Thymus (tissue), 11 donors: ENCODE measurements at regions not wholly inside any gene's neighbourhood (a gene's known extent, or its start where the extent isn't known, plus 50 kb on each side); places are given as distances from the start of the nearest gene placed in this dataset.

ENCODE experiments used
- DNase-seq, 9 donors: peaks; one replicate each; pipeline ENCODE4 v3.0.0-alpha.2; 2013; ENCODE audit warnings: low spot score in 9 of 9, low read depth in 6 of 9, missing footprints in 1 of 9
- H3K27ac ChIP-seq, 2 donors: one replicate each; pipeline ENCODE4 v1.5.1; 2013; ENCODE audit warnings: control low read depth in 1 of 2, low read depth in 1 of 2, low read length in 1 of 2, mild to moderate bottlenecking in 1 of 2, moderate library complexity in 1 of 2
- H3K27me3 ChIP-seq, 2 donors: one replicate each; pipeline ENCODE4 v1.5.1; 2013; ENCODE audit warnings: low read length in 1 of 2; ENCODE audit not compliant: control insufficient read depth in 2 of 2, insufficient read depth in 1 of 2
- H3K36me3 ChIP-seq, 2 donors: one replicate each; pipeline ENCODE4 v1.5.1; 2013; ENCODE audit warnings: low read length in 1 of 2, mild to moderate bottlenecking in 1 of 2, moderate library complexity in 1 of 2; ENCODE audit not compliant: control insufficient read depth in 2 of 2, insufficient read depth in 2 of 2
- H3K4me1 ChIP-seq, 2 donors: one replicate each; pipeline ENCODE4 v1.5.1; 2013; ENCODE audit warnings: low read length in 2 of 2; ENCODE audit not compliant: control insufficient read depth in 2 of 2, insufficient read depth in 2 of 2
- H3K4me3 ChIP-seq, 2 donors: one replicate each; pipeline ENCODE4 v1.5.1; 2013; ENCODE audit warnings: low read length in 2 of 2, control low read depth in 1 of 2, mild to moderate bottlenecking in 1 of 2
- H3K9me3 ChIP-seq, 2 donors: one replicate each; pipeline ENCODE4 v1.5.1; 2013; ENCODE audit warnings: low read length in 1 of 2, mild to moderate bottlenecking in 1 of 2; ENCODE audit not compliant: control insufficient read depth in 2 of 2, insufficient read depth in 1 of 2
- WGBS: extraction: QIAGEN DNeasy Blood & Tissue Kit; methylation state at CpG from one replicate; pipeline ENCODE4 v1.1.7; 2013; 5-methylcytosine and 5-hydroxymethylcytosine counted together
- donor health status: healthy.

DNA sequence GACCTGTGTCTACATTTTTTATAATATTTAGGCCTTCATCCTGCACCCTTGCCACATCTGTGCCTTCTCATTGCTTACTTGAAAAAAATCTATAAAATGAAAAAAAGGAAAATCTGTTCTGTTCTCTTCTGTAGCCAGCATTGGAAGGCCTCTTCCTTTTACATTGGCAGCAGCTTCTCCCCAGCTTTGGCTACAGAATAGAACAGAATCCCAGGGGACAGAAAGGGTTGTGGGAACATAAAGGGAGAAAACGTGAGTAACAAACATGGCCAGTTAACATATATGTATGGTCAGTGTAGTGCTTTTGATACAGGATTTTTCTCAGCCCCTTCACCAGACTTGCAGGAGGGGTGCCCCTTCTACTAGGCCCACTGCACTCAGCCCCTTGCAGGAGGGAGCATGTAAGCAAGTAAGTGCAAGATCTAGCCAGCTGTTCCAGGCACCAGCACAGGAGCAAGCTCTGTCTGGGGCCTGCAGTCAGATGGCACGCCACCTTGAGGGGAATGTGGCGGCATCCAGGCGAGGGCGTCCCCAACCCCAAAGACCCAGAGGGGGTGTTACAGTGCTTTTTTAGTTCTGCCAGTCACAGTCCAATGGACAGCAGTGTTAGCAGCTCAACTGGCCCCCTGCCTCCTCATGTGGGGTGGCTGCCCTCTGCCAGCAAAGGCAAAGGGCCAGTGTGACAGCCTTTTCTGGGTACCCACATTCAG is 330.5 kb upstream of the ZNF462 start:
- H3K36me3 ChIP-seq, result no peaks in the 10 kb centered on the region
- H3K4me3 ChIP-seq, result no peak overlapping the region
- H3K27me3 ChIP-seq, result no peaks in the 10 kb centered on the region
- H3K4me1 ChIP-seq, result no peaks in the 10 kb centered on the region
- 98% methylated on average over 5 of the region's 5 CpGs for WGBS
- no peaks in the 10 kb centered on the region for H3K9me3 ChIP-seq
- H3K27ac ChIP-seq, result no peak overlapping the region
- no peak for DNase-seq

DNA sequence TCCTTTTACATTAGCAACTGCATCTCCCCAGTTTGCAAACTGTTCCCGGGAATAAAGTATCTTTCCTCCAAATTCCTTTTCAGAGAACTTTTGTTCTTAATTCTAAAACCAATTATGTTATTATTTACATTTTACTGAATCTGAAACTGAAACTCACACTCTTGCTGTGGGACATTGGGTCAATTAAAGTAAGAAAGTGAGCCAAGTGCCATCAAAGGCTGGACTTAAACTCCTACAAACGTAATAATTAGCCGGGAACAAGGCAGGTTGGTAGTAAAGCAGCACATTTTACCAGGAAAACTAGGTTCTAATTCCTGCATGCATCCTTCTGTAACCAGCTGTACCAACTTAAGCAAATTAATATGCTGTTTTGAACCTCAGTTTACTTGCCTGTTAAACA is 328.2 kb upstream of the ZNF462 start:
- no peaks in the 10 kb centered on the region for H3K9me3 ChIP-seq
- DNase-seq, result no peak
- no peak overlapping the region for H3K4me3 ChIP-seq
- no peaks in the 10 kb centered on the region for H3K4me1 ChIP-seq
- H3K27me3 ChIP-seq, result no peaks in the 10 kb centered on the region
- no peaks in the 10 kb centered on the region for H3K36me3 ChIP-seq
- H3K27ac ChIP-seq, result no peak overlapping the region
- 93% methylated on average over 3 of the region's 3 CpGs for WGBS

DNA sequence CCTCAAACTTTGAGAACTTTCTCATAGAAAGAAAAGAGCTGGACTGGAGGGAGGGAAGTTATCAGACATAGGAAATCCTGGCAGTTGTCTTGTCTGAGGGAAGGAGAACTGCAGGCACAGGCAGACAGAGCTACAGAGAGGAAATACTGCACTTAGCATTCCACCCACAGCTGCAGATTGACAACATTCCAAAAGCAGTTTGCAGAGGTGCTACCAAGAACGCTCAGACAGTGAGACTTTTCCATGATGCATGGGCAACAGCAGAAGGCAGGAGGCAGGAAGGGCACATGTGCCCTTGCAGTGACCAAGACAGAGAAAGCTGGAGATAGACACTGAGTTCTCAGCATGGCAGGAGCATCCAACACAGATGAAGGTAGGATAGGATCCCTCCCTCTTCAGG is 327.5 kb upstream of the ZNF462 start:
- Histone ChIP-seq H3K9me3 (no peaks in the 10 kb centered on the region), H3K4me1 (no peaks in the 10 kb centered on the region), H3K27me3 (no peaks in the 10 kb centered on the region), H3K36me3 (no peaks in the 10 kb centered on the region), H3K27ac (no peak overlapping the region), H3K4me3 (no peak overlapping the region)
- DNase-seq, result no peak
- 42% methylated on average over 1 of the region's 1 CpG for WGBS

DNA sequence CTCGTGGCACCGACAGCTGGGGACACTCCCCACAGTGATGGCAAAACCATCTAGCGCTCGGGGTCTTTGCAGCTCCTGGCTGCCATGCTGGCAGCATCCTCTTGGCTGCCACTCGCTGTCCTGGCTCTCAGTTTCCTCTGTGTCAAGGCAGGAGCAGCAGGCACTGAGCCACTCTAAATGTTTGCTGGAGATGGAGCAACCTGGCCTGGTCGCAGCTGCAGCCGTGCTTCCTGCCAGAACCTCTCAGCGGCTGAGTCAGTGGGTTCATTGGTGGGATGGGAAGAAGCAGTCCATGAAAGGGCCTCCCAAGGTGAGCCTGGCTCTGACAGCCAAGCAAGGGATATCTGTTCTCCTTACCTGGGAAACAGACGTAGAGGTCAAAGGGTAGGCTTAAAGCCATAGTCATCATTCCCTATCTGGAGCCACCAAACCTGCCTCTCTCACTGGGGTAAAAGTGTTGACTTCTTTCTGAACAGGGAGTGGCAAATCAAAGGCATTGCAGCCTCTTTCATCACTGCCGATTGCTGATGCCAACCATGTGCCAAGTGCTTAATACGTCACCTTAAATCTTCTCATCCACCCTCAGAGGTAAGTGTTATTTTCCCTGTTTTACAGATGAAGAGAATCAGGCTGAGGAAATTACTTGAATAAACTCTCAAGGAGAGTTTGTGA is 304.8 kb upstream of the ZNF462 start:
- H3K9me3 ChIP-seq, result no peaks in the 10 kb centered on the region
- no peaks in the 10 kb centered on the region for H3K36me3 ChIP-seq
- H3K4me3 ChIP-seq, result no peak overlapping the region
- no peak overlapping the region for H3K27ac ChIP-seq
- no peaks in the 10 kb centered on the region for H3K27me3 ChIP-seq
- H3K4me1 ChIP-seq, result no peaks in the 10 kb centered on the region
- 89% methylated on average over 10 of the region's 11 CpGs for WGBS
- DNase-seq, result no peak

DNA sequence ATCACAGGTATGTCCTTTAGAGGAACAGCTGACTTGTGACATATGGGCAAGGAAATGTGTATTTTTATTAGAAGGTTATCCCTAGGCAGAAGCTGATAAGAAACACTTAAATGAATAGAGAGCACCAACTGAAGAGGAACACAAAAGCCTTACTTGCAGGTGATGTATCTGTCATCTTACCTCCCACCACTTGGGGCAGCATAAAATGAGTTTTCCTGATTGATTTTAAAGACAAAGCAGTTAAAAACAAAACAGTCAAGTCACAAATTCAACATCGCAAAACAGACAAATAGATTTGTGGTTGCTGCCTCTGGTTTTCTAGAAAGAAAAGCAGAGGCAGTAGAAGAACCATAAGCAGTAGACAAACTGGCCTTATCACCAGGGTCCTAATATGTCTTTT is 302.4 kb upstream of the ZNF462 start:
- Histone ChIP-seq H3K9me3 (no peaks in the 10 kb centered on the region), H3K4me3 (no peak overlapping the region), H3K36me3 (no peaks in the 10 kb centered on the region), H3K27me3 (no peaks in the 10 kb centered on the region), H3K4me1 (no peaks in the 10 kb centered on the region), H3K27ac (no peak overlapping the region)
- 98% methylated on average over 1 of the region's 1 CpG for whole genome bisulfite sequencing
- DNase-seq, result no peak

DNA sequence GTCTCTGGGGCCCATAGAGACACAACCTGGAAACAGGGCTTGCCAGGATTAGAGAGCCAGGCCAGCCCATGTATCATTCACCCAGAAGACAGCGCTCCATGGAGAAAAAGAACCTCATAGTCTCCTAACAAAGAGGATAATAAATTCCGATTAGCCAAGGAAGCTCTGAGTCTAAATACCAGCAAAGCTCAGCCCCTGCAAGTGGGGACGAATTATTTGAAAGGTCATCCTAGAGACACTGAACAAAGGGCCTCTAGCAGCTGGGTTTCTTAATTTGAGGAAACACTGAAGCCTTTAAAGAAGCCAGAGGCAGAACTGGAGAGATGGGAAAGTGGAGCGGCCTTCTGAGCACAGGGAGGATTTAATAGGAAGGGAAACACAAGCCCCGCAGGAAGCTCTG is 287.1 kb upstream of the ZNF462 start:
- DNase-seq, result no peak
- Histone ChIP-seq H3K4me3 (no peak overlapping the region), H3K4me1 (no peaks in the 10 kb centered on the region), H3K9me3 (no peaks in the 10 kb centered on the region), H3K27ac (no peak overlapping the region), H3K27me3 (no peaks in the 10 kb centered on the region), H3K36me3 (no peaks in the 10 kb centered on the region)
- WGBS, result 92% methylated on average over 5 of the region's 5 CpGs

DNA sequence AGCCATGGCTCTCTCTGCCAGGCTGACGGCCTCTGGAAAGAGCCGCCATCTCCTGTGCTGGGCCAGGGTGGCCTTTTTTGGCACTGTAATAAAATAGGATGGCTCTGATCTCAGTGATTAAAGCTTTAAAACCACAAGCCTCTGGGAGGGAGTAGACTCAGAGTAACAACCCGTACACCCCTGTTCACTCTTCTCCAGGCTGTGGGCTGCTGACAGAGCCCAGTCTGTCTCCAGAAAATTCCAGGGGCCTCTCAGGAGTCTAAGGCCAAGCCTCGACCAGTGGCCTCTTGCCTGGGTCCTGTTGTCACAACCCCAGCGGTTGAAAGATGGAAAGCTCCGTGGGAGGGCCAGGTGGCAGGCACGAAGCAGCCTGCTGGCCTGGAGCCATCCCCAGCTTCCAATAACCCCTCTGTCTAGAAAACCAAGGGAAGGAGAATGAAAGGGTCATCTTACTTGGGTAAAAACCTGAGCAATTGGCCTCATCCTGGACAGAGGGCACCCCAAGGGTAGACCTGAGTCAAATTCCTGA is 286.7 kb upstream of the ZNF462 start:
- H3K4me3 ChIP-seq, result no peak overlapping the region
- no peaks in the 10 kb centered on the region for H3K36me3 ChIP-seq
- no peaks in the 10 kb centered on the region for H3K27me3 ChIP-seq
- no peaks in the 10 kb centered on the region for H3K4me1 ChIP-seq
- H3K9me3 ChIP-seq, result no peaks in the 10 kb centered on the region
- DNase-seq, result no peak
- 90% methylated on average over 7 of the region's 7 CpGs for WGBS
- no peak overlapping the region for H3K27ac ChIP-seq

DNA sequence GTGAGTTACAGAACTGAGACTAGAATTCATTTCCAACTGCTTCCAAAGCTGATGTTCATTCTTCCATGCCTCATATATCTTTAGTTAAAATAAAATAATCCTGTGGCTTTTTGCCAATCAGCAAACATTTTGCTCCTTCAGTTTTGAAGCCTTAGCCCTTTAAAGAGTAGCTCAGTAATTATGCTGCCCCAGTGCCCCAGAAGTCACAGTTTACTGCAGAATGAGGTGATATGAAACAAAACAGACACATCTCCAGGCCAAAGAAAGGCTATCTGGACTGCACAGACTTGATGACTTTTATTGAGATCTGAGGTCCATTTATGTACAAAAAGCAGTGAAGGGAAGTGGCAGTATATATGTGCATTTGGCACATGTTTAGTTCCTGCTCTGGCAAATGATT is 285.8 kb upstream of the ZNF462 start:
- Histone ChIP-seq H3K9me3 (no peaks in the 10 kb centered on the region), H3K27ac (no peak overlapping the region), H3K4me3 (no peak overlapping the region), H3K27me3 (no peaks in the 10 kb centered on the region), H3K36me3 (no peaks in the 10 kb centered on the region), H3K4me1 (no peaks in the 10 kb centered on the region)
- no peak for DNase-seq

DNA sequence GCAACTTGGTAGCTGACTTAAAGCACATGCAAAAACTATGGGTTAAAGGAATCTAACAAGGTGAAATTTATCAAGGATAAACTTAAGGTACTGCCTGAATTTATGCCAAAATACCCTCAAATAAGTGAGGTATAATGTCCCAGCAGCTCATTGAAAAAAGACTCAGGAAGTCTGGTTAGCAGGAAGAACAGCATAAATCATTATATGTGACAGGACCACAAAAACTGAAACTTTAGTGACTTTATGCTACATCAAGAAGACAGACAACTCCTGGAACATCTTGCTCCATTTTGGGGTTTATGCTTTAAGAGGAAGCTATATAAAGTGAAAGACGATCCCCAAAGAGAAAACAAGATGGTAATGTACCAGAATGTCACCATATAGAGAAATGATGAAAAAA is 282.4 kb upstream of the ZNF462 start:
- no peak overlapping the region for H3K4me3 ChIP-seq
- DNase-seq, result no peak
- no peak overlapping the region for H3K27ac ChIP-seq
- no peaks in the 10 kb centered on the region for H3K27me3 ChIP-seq
- 17% methylated on average over 1 of the region's 1 CpG for WGBS
- no peaks in the 10 kb centered on the region for H3K4me1 ChIP-seq
- no peaks in the 10 kb centered on the region for H3K36me3 ChIP-seq
- no peaks in the 10 kb centered on the region for H3K9me3 ChIP-seq
